K562 (cell line): ENCODE measurements at regions not wholly inside any gene's neighbourhood (a gene's known extent, or its start where the extent isn't known, plus 50 kb on each side); places are given as distances from the start of the nearest gene placed in this dataset.

Experiments used
- FOXK2 ChIP-seq, 2 experiments: fragments of 450-650 bp; IDR thresholded peaks in 1 of 2; conservative IDR thresholded peaks in 1 of 2; 2 replicates each; pipeline ENCODE4 v1.6.1; 2016; ENCODE audit warnings: low read depth in 2 of 2, mild to moderate bottlenecking in 1 of 2
- FOXM1 ChIP-seq, 2 experiments: fragments of 450-650 bp in 1 of 2; sonication (generic) in 1 of 2; formaldehyde crosslinking in 1 of 2; IDR thresholded peaks; 2 replicates each; pipeline versions ENCODE4 v1.6.1 to v1.9.0; 2017 to 2022; ENCODE audit warnings: low read depth in 2 of 2, mild to moderate bottlenecking in 2 of 2, missing genetic modification reagents in 1 of 2, moderate library complexity in 1 of 2
- TF ChIP-seq, protein P1 (sequence below), 2 experiments: fragments of 450-650 bp; formaldehyde crosslinking in 1 of 2; IDR thresholded peaks; 2 replicates each; pipeline versions ENCODE4 v1.4.0 to v1.6.1; 2014 to 2020; ENCODE audit warnings: mild to moderate bottlenecking in 2 of 2, borderline replicate concordance in 1 of 2, low read depth in 1 of 2
- TF ChIP-seq, protein P2 (sequence below): fragments of 450-650 bp; IDR thresholded peaks from 2 replicates; pipeline ENCODE4 v1.6.1; 2016; ENCODE audit warnings: missing biosample characterization, missing genetic modification characterization
- TF ChIP-seq, protein P3 (sequence below): IDR thresholded peaks from 2 replicates; pipeline ENCODE4 v1.6.1; 2016; ENCODE audit warnings: missing genetic modification characterization, missing compliant biosample characterization
- TF ChIP-seq, protein P4 (sequence below): sonication (generic); formaldehyde crosslinking; IDR thresholded peaks from 2 replicates; pipeline ENCODE4 v1.8.0; 2022; ENCODE audit warnings: mild to moderate bottlenecking, missing genetic modification reagents, borderline replicate concordance

DNA sequence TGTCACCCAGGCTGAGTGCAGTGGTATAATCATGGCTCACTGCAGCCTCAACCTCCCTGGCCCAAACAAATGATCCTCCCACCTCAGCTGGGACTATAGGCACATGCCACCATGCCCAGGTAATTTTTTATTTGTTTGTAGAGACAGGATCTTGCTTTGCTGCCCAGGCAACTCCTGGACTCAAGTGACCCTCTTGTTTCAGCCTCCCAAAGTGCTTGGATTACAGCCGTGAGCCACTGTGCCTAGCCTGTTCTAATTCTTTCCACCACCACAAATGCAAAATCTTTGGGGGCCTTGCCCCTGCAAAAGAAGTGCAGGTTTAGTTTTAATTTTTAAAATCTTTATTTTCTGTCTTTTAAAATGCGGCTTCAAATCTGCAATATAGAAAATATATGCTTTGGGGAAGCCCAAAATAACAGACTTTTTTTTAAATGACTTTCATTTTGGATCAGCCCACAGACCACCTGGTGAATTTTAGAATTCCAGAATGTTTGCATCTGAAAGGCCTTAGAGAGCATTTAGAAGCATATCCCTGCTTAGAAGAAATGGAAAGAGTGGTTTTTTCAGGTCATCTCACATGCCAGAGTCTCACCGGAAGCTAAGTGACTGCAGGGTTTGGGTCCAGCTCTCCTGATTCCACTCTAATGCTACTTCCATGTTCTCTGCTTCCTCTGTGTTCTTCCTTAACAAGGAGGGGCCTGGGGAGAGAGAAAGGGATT lies 111.4 kb upstream of the FER start (continued):
- TF ChIP-seq, protein P1, sequence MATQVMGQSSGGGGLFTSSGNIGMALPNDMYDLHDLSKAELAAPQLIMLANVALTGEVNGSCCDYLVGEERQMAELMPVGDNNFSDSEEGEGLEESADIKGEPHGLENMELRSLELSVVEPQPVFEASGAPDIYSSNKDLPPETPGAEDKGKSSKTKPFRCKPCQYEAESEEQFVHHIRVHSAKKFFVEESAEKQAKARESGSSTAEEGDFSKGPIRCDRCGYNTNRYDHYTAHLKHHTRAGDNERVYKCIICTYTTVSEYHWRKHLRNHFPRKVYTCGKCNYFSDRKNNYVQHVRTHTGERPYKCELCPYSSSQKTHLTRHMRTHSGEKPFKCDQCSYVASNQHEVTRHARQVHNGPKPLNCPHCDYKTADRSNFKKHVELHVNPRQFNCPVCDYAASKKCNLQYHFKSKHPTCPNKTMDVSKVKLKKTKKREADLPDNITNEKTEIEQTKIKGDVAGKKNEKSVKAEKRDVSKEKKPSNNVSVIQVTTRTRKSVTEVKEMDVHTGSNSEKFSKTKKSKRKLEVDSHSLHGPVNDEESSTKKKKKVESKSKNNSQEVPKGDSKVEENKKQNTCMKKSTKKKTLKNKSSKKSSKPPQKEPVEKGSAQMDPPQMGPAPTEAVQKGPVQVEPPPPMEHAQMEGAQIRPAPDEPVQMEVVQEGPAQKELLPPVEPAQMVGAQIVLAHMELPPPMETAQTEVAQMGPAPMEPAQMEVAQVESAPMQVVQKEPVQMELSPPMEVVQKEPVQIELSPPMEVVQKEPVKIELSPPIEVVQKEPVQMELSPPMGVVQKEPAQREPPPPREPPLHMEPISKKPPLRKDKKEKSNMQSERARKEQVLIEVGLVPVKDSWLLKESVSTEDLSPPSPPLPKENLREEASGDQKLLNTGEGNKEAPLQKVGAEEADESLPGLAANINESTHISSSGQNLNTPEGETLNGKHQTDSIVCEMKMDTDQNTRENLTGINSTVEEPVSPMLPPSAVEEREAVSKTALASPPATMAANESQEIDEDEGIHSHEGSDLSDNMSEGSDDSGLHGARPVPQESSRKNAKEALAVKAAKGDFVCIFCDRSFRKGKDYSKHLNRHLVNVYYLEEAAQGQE (IDR thresholded peaks at IDR 0.05; ENCODE audit: borderline replicate concordance) = no peak
- TF ChIP-seq, protein P1 (CRISPR knock-in tag; IDR thresholded peaks at IDR 0.05; ENCODE audit: low read depth) = no peak
- TF ChIP-seq FOXM1 (IDR thresholded peaks at IDR 0.05; ENCODE audit: low read depth) (no peak), FOXM1 (CRISPR knock-in tag; IDR thresholded peaks at IDR 0.05; ENCODE audit: low read depth) (no peak), FOXK2 (conservative IDR thresholded peaks at IDR 0.05 in 1 of 2, IDR thresholded peaks at IDR 0.05 in 1 of 2; ENCODE audit: low read depth in 2 of 2) (no peak)
- TF ChIP-seq, protein P2, sequence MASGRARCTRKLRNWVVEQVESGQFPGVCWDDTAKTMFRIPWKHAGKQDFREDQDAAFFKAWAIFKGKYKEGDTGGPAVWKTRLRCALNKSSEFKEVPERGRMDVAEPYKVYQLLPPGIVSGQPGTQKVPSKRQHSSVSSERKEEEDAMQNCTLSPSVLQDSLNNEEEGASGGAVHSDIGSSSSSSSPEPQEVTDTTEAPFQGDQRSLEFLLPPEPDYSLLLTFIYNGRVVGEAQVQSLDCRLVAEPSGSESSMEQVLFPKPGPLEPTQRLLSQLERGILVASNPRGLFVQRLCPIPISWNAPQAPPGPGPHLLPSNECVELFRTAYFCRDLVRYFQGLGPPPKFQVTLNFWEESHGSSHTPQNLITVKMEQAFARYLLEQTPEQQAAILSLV = no peak
- TF ChIP-seq, protein P3, sequence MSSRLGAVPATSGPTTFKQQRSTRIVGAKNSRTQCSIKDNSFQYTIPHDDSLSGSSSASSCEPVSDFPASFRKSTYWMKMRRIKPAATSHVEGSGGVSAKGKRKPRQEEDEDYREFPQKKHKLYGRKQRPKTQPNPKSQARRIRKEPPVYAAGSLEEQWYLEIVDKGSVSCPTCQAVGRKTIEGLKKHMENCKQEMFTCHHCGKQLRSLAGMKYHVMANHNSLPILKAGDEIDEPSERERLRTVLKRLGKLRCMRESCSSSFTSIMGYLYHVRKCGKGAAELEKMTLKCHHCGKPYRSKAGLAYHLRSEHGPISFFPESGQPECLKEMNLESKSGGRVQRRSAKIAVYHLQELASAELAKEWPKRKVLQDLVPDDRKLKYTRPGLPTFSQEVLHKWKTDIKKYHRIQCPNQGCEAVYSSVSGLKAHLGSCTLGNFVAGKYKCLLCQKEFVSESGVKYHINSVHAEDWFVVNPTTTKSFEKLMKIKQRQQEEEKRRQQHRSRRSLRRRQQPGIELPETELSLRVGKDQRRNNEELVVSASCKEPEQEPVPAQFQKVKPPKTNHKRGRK (tag) = no peak
- TF ChIP-seq, protein P4, sequence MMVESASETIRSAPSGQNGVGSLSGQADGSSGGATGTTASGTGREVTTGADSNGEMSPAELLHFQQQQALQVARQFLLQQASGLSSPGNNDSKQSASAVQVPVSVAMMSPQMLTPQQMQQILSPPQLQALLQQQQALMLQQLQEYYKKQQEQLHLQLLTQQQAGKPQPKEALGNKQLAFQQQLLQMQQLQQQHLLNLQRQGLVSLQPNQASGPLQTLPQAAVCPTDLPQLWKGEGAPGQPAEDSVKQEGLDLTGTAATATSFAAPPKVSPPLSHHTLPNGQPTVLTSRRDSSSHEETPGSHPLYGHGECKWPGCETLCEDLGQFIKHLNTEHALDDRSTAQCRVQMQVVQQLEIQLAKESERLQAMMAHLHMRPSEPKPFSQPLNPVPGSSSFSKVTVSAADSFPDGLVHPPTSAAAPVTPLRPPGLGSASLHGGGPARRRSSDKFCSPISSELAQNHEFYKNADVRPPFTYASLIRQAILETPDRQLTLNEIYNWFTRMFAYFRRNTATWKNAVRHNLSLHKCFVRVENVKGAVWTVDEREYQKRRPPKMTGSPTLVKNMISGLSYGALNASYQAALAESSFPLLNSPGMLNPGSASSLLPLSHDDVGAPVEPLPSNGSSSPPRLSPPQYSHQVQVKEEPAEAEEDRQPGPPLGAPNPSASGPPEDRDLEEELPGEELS (CRISPR knock-in tag) = no peak
